HCT116 (cell line): ENCODE measurements at regions not wholly inside any gene's neighbourhood (a gene's known extent, or its start where the extent isn't known, plus 50 kb on each side); places are given as distances from the start of the nearest gene placed in this dataset.

ENCODE experiments used
- ATAC-seq: fragments of 200-7000 bp; cut with Tn5 transposase; 2 replicates; pipeline ENCODE4 v1.9.1; 2020; ENCODE audit warnings: mild to moderate bottlenecking, moderate library complexity
- BruUV-seq: library from RNA; stranded (reverse); fragments of 400-500 nt; replicated peaks from 2 replicates; lab custom pipeline; 2021; lab: Mats Ljungman, UMichigan
- CTCF ChIA-PET: fragments of 300-600 bp; sonication (Branson Sonifier 250); formaldehyde crosslinking; loops from one replicate; lab custom pipeline; 2021; ENCODE audit warnings: antibody characterized with exemption; lab: Charles Lee
- POLR2A ChIA-PET: fragments of 300-600, 350-600 bp; sonication (Branson Sonifier 250); formaldehyde crosslinking; loops from one replicate; lab custom pipeline; 2021; ENCODE audit warnings: antibody characterized with exemption; lab: Charles Lee
- RAD21 ChIA-PET, 2 experiments: fragments of 300-600 bp; sonication (Branson Sonifier 250); formaldehyde crosslinking; loops; one replicate each; lab custom pipeline; 2023; ENCODE audit warnings: low total read pairs in 2 of 2; ENCODE audit not compliant: uncharacterized antibody in 2 of 2, unreplicated experiment in 2 of 2, low non-redundant PET in 1 of 2; lab: Charles Lee
- DNase-seq: peaks from one replicate; pipeline ENCODE4 v3.0.0-alpha.2; 2010; ENCODE audit warnings: low read depth, low spot score
- H2AFZ ChIP-seq: fragments of 200-600 bp; shearing (Covaris generic), sonication (generic); 2 replicates; pipeline ENCODE4 v1.6.1; 2017; ENCODE audit warnings: low read depth, mixed run types, mixed read lengths, antibody characterized with exemption, low read length; ENCODE audit not compliant: poor library complexity, severe bottlenecking
- H3K27ac ChIP-seq: 2 replicates; pipeline ENCODE4 v1.5.1; 2012; ENCODE audit warnings: low read depth, low read length
- H3K27me3 ChIP-seq: fragments of 200-600 bp; sonication (generic); 2 replicates; pipeline ENCODE4 v1.6.1; 2016; ENCODE audit warnings: mixed run types, low read length, mixed read lengths; ENCODE audit not compliant: insufficient read depth
- H3K36me3 ChIP-seq, 2 experiments: fragments of 200-500 bp in 1 of 2; fragments of 200-600 bp in 1 of 2; sonication (Bioruptor generic) in 1 of 2; sonication (generic) in 1 of 2; 2 replicates each; pipeline versions ENCODE4 v1.5.1 to v1.6.1; 2014 to 2016; ENCODE audit warnings: low read length in 2 of 2, inconsistent platforms in 1 of 2, mixed read lengths in 1 of 2, mixed run types in 1 of 2; ENCODE audit not compliant: insufficient read depth in 2 of 2, control insufficient read depth in 1 of 2
- H3K4me1 ChIP-seq, 2 experiments: fragments of 200-600 bp in 1 of 2; sonication (generic) in 1 of 2; 2 replicates each; pipeline versions ENCODE4 v1.5.1 to v1.6.1; 2012 to 2017; ENCODE audit warnings: low read length in 2 of 2, inconsistent platforms in 1 of 2, mild to moderate bottlenecking in 1 of 2, mixed read lengths in 1 of 2, mixed run types in 1 of 2, moderate library complexity in 1 of 2; ENCODE audit not compliant: insufficient read depth in 2 of 2, control insufficient read depth in 1 of 2
- H3K4me2 ChIP-seq: fragments of 200-600 bp; sonication (generic); 2 replicates; pipeline ENCODE4 v1.6.1; 2017; ENCODE audit warnings: mixed run types, low read length, mixed read lengths
- H3K4me3 ChIP-seq, 2 experiments: fragments of 200-600 bp in 1 of 2; sonication (generic) in 1 of 2; replicated peaks in 1 of 2; 2 replicates each; pipeline ENCODE4 v1.5.1; 2011 to 2016; ENCODE audit warnings: low read length in 2 of 2, control low read depth in 1 of 2, low read depth in 1 of 2, mild to moderate bottlenecking in 1 of 2, mixed read lengths in 1 of 2, mixed run types in 1 of 2
- H3K79me2 ChIP-seq: fragments of 200-600 bp; sonication (generic); 2 replicates; pipeline ENCODE4 v1.6.1; 2017; ENCODE audit warnings: mild to moderate bottlenecking, mixed run types, low read length, moderate library complexity, mixed read lengths; ENCODE audit not compliant: insufficient read depth
- H3K9ac ChIP-seq: fragments of 200-600 bp; sonication (generic); 2 replicates; pipeline ENCODE4 v1.6.1; 2016; ENCODE audit warnings: low read length, mixed read lengths
- H3K9me2 ChIP-seq: fragments of 200-600 bp; sonication (generic), shearing (Covaris generic); 2 replicates; pipeline ENCODE4 v1.6.1; 2017; ENCODE audit warnings: mixed run types, mild to moderate bottlenecking, moderate library complexity; ENCODE audit not compliant: insufficient read depth
- H3K9me3 ChIP-seq, 2 experiments: fragments of 200-500 bp in 1 of 2; fragments of 200-600 bp in 1 of 2; sonication (Bioruptor generic) in 1 of 2; sonication (generic) in 1 of 2; 2 replicates each; pipeline ENCODE4 v1.6.1; 2014 to 2017; ENCODE audit warnings: low read length in 2 of 2, mixed read lengths in 2 of 2, inconsistent platforms in 1 of 2, low read depth in 1 of 2, mild to moderate bottlenecking in 1 of 2, mixed run types in 1 of 2, moderate library complexity in 1 of 2; ENCODE audit not compliant: control insufficient read depth in 1 of 2, insufficient read depth in 1 of 2
- H4K20me1 ChIP-seq: fragments of 200-600 bp; sonication (generic), shearing (Covaris generic); 2 replicates; pipeline ENCODE4 v1.6.1; 2017; ENCODE audit warnings: mixed run types, mild to moderate bottlenecking, moderate library complexity; ENCODE audit not compliant: insufficient read depth
- ATF3 ChIP-seq: IDR thresholded peaks from 2 replicates; pipeline ENCODE4 v1.6.1; 2012
- CEBPB ChIP-seq: IDR thresholded peaks from 2 replicates; pipeline ENCODE4 v1.6.1; 2012; ENCODE audit warnings: low read depth
- CTCF ChIP-seq, 3 experiments: fragments of 200-600 bp in 1 of 3; sonication (generic) in 1 of 3; IDR thresholded peaks in 2 of 3; conservative IDR thresholded peaks in 1 of 3; 2 replicates each; pipeline ENCODE4 v1.5.1; 2012 to 2017; ENCODE audit warnings: low read depth in 2 of 3, low read length in 2 of 3, antibody characterized with exemption in 1 of 3, borderline replicate concordance in 1 of 3, control low read depth in 1 of 3, mild to moderate bottlenecking in 1 of 3, mixed read lengths in 1 of 3, mixed run types in 1 of 3, moderate library complexity in 1 of 3; ENCODE audit not compliant: insufficient read depth in 1 of 3
- ELF1 ChIP-seq: IDR thresholded peaks from 2 replicates; pipeline ENCODE4 v1.6.1; 2012; ENCODE audit warnings: low read depth, borderline replicate concordance
- EZH2 ChIP-seq: fragments of 200-600 bp; sonication (generic); IDR thresholded peaks from 2 replicates; pipeline ENCODE4 v1.6.1; 2017; ENCODE audit warnings: antibody characterized with exemption, mixed run types
- EZH2phosphoT487 ChIP-seq: fragments of 200-600 bp; IDR thresholded peaks from 2 replicates; pipeline ENCODE4 v1.6.1; 2018; ENCODE audit warnings: antibody characterized with exemption, borderline replicate concordance
- JUND ChIP-seq: IDR thresholded peaks from 2 replicates; pipeline ENCODE4 v1.6.1; 2012
- POLR2A ChIP-seq: IDR thresholded peaks from 2 replicates; pipeline ENCODE4 v1.7.0; 2011; ENCODE audit warnings: borderline replicate concordance; ENCODE audit not compliant: insufficient read depth, insufficient read length; ENCODE audit errors: extremely low read depth
- POLR2AphosphoS5 ChIP-seq: IDR thresholded peaks from 2 replicates; pipeline ENCODE4 v1.6.1; 2011; ENCODE audit warnings: mild to moderate bottlenecking, low read depth, low read length, moderate library complexity
- RAD21 ChIP-seq: IDR thresholded peaks from 2 replicates; pipeline ENCODE4 v1.6.1; 2012; ENCODE audit warnings: low read depth, mild to moderate bottlenecking
- REST ChIP-seq: IDR thresholded peaks from 2 replicates; pipeline ENCODE4 v1.6.1; 2012; ENCODE audit warnings: low read depth
- SIN3A ChIP-seq: IDR thresholded peaks from 2 replicates; pipeline ENCODE4 v1.6.1; 2012; ENCODE audit warnings: low read depth
- SP1 ChIP-seq: IDR thresholded peaks from 2 replicates; pipeline ENCODE4 v1.6.1; 2012; ENCODE audit warnings: low read depth
- TCF7L2 ChIP-seq: IDR thresholded peaks from 2 replicates; pipeline ENCODE4 v1.7.0; 2011; ENCODE audit warnings: borderline replicate concordance, inconsistent platforms; ENCODE audit not compliant: insufficient read depth, insufficient read length; ENCODE audit errors: extremely low read depth
- YY1 ChIP-seq: IDR thresholded peaks from 2 replicates; pipeline ENCODE4 v1.6.1; 2011; ENCODE audit warnings: low read length, low read depth, moderate library complexity, mild to moderate bottlenecking; ENCODE audit not compliant: insufficient replicate concordance; ENCODE audit errors: extremely low read depth
- ZBTB33 ChIP-seq: IDR thresholded peaks from 2 replicates; pipeline ENCODE4 v1.6.1; 2011; ENCODE audit warnings: mild to moderate bottlenecking, low read length, moderate library complexity; ENCODE audit not compliant: insufficient replicate concordance; ENCODE audit errors: extremely low read depth
- ZFX ChIP-seq: fragments of 450-650 bp; IDR thresholded peaks from 2 replicates; pipeline ENCODE4 v1.6.1; 2017
- intact Hi-C: fragments of 100-400 bp; cut with micrococcal nuclease; formaldehyde crosslinking; loops from 2 replicates; pipeline ENCODE4 v1.10.0; 2022

GRCh38 chr6:159358562-159358961 lies 189.4 kb downstream of the FNDC1 start:
- POLR2A ChIA-PET: no interaction called here
- intact Hi-C loops: no loop called here
- Histone ChIP-seq H3K36me3 (no peaks in the 10 kb centered on the region), H3K9ac (no peak overlapping the region), H3K4me1 (no peaks in the 10 kb centered on the region), H3K79me2 (no peaks in the 10 kb centered on the region), H4K20me1 (no peaks in the 10 kb centered on the region), H3K27me3 (peaks cover 47% of the 10 kb centered on the region), H3K27ac (no peak overlapping the region), H3K9me3 (no peaks in the 10 kb centered on the region), H2AFZ (no peak overlapping the region), H3K4me3 (no peak overlapping the region), H3K4me2 (no peak overlapping the region), H3K9me2 (no peaks in the 10 kb centered on the region)
- BruUV-seq: no TSS peak
- ATAC-seq: no peak
- TF ChIP-seq SP1: no peak
- no peak for TF ChIP-seq EZH2phosphoT487
- no peak for TF ChIP-seq POLR2AphosphoS5
- TF ChIP-seq TCF7L2: no peak
- no peak for TF ChIP-seq ZBTB33
- TF ChIP-seq CEBPB: no peak
- TF ChIP-seq ELF1: no peak
- TF ChIP-seq CTCF (IDR thresholded peaks at IDR 0.05 in 2 of 3, conservative IDR thresholded peaks at IDR 0.05 in 1 of 3; ENCODE audit: borderline replicate concordance in 1 of 3, insufficient read depth in 1 of 3, low read depth in 2 of 3, low read length in 2 of 3): no peak
- no peak for TF ChIP-seq REST
- TF ChIP-seq EZH2: no peak
- no peak for TF ChIP-seq POLR2A
- no peak for TF ChIP-seq SIN3A
- no peak for TF ChIP-seq ZFX
- no peak for TF ChIP-seq RAD21
- TF ChIP-seq YY1: no peak
- TF ChIP-seq JUND: no peak
- TF ChIP-seq ATF3: no peak
- CTCF ChIA-PET: no interaction called here
- RAD21 ChIA-PET: no interaction called here
- no peak for DNase-seq
